ENCODE measurements at regions not wholly inside any gene's neighbourhood (a gene's known extent, or its start where the extent isn't known, plus 50 kb on each side); places are given as distances from the start of the nearest gene placed in this dataset.

- DNase-seq (ENCODE audit: low read depth, low spot score) (no peak), FAIRE-seq (no peak)
- Histone ChIP-seq H3K4me2 (ENCODE audit: control insufficient read depth, extremely low read depth, insufficient read depth, low read depth, low read length) (no peak overlapping the region), H3K36me3 (ENCODE audit: control insufficient read depth in 2 of 2, extremely low read depth in 1 of 2, insufficient read depth in 2 of 2, low read length in 2 of 2) (no peaks in the 10 kb centered on the region), H3K4me3 (ENCODE audit: control insufficient read depth in 2 of 3, extremely low read depth in 1 of 3, insufficient read depth in 2 of 3, low read depth in 1 of 3, low read length in 3 of 3) (no peak overlapping the region), H3K27me3 (ENCODE audit: control insufficient read depth, extremely low read depth, insufficient read depth, low read length) (no peaks in the 10 kb centered on the region), H3K79me2 (ENCODE audit: control insufficient read depth, insufficient read depth, low read length) (no peaks in the 10 kb centered on the region), H3K9ac (ENCODE audit: control insufficient read depth, extremely low read depth, insufficient read depth, low read length) (no peak overlapping the region), H3K9me3 (ENCODE audit: control insufficient read depth, low read depth, low read length) (no peaks in the 10 kb centered on the region), H3K27ac (ENCODE audit: control insufficient read depth, insufficient read depth, low read length) (no peak overlapping the region), H2AFZ (ENCODE audit: control insufficient read depth, low read length) (no peak overlapping the region), H3K9me1 (ENCODE audit: control insufficient read depth, extremely low read depth, insufficient read depth, low read length) (peaks cover 2% of the 10 kb centered on the region), H4K20me1 (ENCODE audit: control insufficient read depth, extremely low read depth, insufficient read depth, low read length) (no peaks in the 10 kb centered on the region), H3K4me1 (ENCODE audit: control insufficient read depth, extremely low read depth, insufficient read depth, low read length) (peaks cover 11% of the 10 kb centered on the region)
- dilution Hi-C loops (cut with MboI; ENCODE audit: extremely low pct_ligation_motif_present, low sequenced_read_pairs) = no loop called here
- TF ChIP-seq CTCF (optimal IDR thresholded peaks at IDR 0.05 in 1 of 3, IDR thresholded peaks at IDR 0.05 in 1 of 3, conservative IDR thresholded peaks at IDR 0.05 in 1 of 3; ENCODE audit: extremely low read depth in 1 of 3, insufficient read depth in 2 of 3, low read length in 3 of 3) (no peak), EZH2 (IDR thresholded peaks at IDR 0.05; ENCODE audit: low read length) (no peak)
These were observed 56.7 kb upstream of the KTN1 start for GRCh38 chr14:55523321-55523720.
